H1 (cell line): ENCODE measurements at regions not wholly inside any gene's neighbourhood (a gene's known extent, or its start where the extent isn't known, plus 50 kb on each side); places are given as distances from the start of the nearest gene placed in this dataset.

Source experiments
- ATF2 ChIP-seq: IDR thresholded peaks from 2 replicates; pipeline ENCODE4 v1.6.1; 2012; ENCODE audit warnings: low read length, inconsistent platforms
- CBX5 ChIP-seq: fragments of 300-800, 300-1000 bp; sonication (generic); IDR thresholded peaks from 2 replicates; pipeline ENCODE4 v1.7.1; 2016; ENCODE audit warnings: antibody characterized with exemption, low read length, low read depth
- PHF8 ChIP-seq: fragments of 200-600 bp; sonication (generic); conservative IDR thresholded peaks from 2 replicates; pipeline ENCODE4 v1.7.1; 2012; ENCODE audit warnings: low read depth, mild to moderate bottlenecking, inconsistent platforms, low read length, moderate library complexity
- TBP ChIP-seq: IDR thresholded peaks from 2 replicates; pipeline ENCODE4 v1.6.1; 2011; ENCODE audit warnings: low read depth, low read length, improper control_type of control experiment

DNA sequence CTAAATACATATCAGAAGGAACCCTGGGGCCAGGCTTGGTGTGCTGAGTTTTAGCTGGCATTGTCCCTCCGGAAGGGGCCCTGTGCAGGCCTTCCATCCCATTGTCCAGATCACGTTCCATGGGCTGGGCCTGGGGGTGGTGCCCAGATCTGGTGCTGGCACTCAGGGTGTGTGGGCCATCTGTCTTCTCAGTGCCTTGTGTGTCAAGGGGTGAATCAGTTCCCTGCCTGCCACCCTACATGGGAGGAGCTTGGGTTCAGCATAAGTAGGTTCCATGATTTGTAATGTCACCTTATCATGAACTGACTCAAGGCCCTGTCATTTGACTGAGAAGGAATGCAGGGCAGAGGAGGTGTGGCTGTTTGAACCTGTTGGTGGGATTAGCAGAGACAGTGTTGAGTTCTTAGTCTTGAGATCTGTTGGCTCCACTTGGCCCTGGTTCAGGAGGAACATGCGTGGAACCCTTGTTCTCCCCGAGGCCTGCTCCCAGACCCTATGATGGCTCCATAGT, 176.8 kb downstream of the MACROH2A1 start (continued):
- no peak for TF ChIP-seq ATF2
- TF ChIP-seq CBX5 = no peak
- TF ChIP-seq TBP = no peak
- no peak for TF ChIP-seq PHF8
